ENCODE measurements at regions not wholly inside any gene's neighbourhood (a gene's known extent, or its start where the extent isn't known, plus 50 kb on each side); places are given as distances from the start of the nearest gene placed in this dataset.

GRCh38 chr11:10401696-10402392, 53.2 kb upstream of the AMPD3 start:
- H3K4me2 ChIP-seq (ENCODE audit: low read length), result no peak overlapping the region
- H3K4me3 ChIP-seq (ENCODE audit: low read length), result no peak overlapping the region
- H3K9ac ChIP-seq (ENCODE audit: low read length), result no peak overlapping the region
- H3K79me2 ChIP-seq (ENCODE audit: low read length), result no peaks in the 10 kb centered on the region
- no peaks in the 10 kb centered on the region for H3K9me3 ChIP-seq (ENCODE audit: insufficient read depth, low read length)
- H3K36me3 ChIP-seq (replicated peaks; ENCODE audit: low read depth, low read length), result no peaks in the 10 kb centered on the region
- H2AFZ ChIP-seq (ENCODE audit: low read depth, low read length), result no peak overlapping the region
- no peak for TF ChIP-seq CTCF (IDR thresholded peaks at IDR 0.05; ENCODE audit: low read depth, low read length)
- TF ChIP-seq EZH2phosphoT487 (IDR thresholded peaks at IDR 0.05; ENCODE audit: low read depth), result no peak
- peaks cover 18% of the 10 kb centered on the region for H3K4me1 ChIP-seq (ENCODE audit: low read length)
- peaks cover 12% of the 10 kb centered on the region; the same call in 1 of the 2 replicates for H3K27me3 ChIP-seq (ENCODE audit: low read depth, low read length)
- no peak overlapping the region for H3K27ac ChIP-seq (ENCODE audit: low read length)
- H4K20me1 ChIP-seq (ENCODE audit: insufficient read depth, low read length), result no peaks in the 10 kb centered on the region

All from OCI-LY3 (cell line).